OCI-LY7 (cell line): ENCODE measurements at regions not wholly inside any gene's neighbourhood (a gene's known extent, or its start where the extent isn't known, plus 50 kb on each side); places are given as distances from the start of the nearest gene placed in this dataset.

Experiments
- EZH2phosphoT487 ChIP-seq: fragments of 200-600 bp; sonication (generic); IDR thresholded peaks from 2 replicates; pipeline ENCODE4 v1.6.1; 2018; ENCODE audit warnings: low read depth, borderline replicate concordance, mild to moderate bottlenecking, mixed run types, antibody characterized with exemption, low read length, moderate library complexity, mixed read lengths
- TF ChIP-seq, protein P1 (sequence below): fragments of 200-600 bp; sonication (generic); conservative IDR thresholded peaks from 2 replicates; pipeline ENCODE4 v1.5.1; 2014; ENCODE audit warnings: mild to moderate bottlenecking, antibody characterized with exemption, low read length, moderate library complexity, mixed read lengths

DNA sequence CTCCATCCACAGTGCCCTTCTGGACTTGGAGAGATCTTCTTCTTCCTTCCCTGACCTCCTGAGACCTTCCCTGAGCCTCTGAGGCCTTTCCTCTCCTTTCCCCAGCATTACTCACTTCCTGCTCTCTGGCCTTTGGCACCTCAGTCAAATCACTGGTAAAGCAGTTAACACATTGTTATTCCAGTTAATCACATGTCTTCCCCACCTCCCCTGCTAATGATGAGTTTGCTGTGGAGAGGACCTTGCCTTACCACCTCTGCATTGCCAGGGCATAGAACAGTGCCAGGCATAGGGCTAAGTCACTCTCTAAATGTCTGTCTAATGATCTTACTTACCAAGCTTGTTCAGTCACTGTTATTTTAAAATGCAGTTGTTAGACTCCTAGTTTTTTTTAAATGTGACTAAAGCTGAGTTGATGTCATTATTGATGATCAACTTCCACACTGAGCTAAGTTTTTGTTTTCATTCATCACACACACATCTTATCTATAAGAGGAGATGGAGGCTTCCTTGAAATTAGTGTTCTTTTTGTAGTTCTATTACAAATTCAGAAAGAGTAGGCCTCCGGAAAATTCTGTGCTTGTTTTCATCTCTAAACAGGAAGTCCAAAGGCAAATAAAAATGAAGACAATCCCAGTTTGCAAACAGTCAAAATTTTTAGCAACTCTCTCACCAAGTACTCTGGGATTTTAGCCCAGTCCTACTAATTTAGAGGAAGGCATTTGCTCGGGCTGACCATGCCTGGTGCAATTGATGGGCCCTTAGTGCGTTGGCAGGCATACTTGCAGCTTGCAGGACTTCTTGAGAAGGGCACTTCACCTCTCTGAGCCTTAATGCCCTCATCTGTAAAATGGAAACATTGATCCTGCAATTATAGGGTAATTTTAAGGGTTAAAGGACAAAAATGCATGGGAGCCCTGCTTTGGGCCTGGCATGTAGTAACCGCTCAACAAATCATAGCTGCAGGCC, 113.7 kb upstream of the SPRED2 start:
- TF ChIP-seq EZH2phosphoT487 = no peak
- TF ChIP-seq, protein P1, sequence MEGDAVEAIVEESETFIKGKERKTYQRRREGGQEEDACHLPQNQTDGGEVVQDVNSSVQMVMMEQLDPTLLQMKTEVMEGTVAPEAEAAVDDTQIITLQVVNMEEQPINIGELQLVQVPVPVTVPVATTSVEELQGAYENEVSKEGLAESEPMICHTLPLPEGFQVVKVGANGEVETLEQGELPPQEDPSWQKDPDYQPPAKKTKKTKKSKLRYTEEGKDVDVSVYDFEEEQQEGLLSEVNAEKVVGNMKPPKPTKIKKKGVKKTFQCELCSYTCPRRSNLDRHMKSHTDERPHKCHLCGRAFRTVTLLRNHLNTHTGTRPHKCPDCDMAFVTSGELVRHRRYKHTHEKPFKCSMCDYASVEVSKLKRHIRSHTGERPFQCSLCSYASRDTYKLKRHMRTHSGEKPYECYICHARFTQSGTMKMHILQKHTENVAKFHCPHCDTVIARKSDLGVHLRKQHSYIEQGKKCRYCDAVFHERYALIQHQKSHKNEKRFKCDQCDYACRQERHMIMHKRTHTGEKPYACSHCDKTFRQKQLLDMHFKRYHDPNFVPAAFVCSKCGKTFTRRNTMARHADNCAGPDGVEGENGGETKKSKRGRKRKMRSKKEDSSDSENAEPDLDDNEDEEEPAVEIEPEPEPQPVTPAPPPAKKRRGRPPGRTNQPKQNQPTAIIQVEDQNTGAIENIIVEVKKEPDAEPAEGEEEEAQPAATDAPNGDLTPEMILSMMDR = no peak
